ENCODE measurements at regions not wholly inside any gene's neighbourhood (a gene's known extent, or its start where the extent isn't known, plus 50 kb on each side); places are given as distances from the start of the nearest gene placed in this dataset.

- TF ChIP-seq CTCF (conservative IDR thresholded peaks at IDR 0.05; ENCODE audit: low read length) (no peak), EZH2phosphoT487 (IDR thresholded peaks at IDR 0.05; ENCODE audit: borderline replicate concordance, low read depth, low read length) (no peak)
Measured at GRCh38 chr5:123720955-123721354, 209.0 kb downstream of the CSNK1G3 start.
